LNCaP clone FGC (cell line): ENCODE measurements at regions not wholly inside any gene's neighbourhood (a gene's known extent, or its start where the extent isn't known, plus 50 kb on each side); places are given as distances from the start of the nearest gene placed in this dataset.

Experiments used
- DNase-seq: peaks from one replicate; pipeline ENCODE4 v3.0.0-alpha.2; 2011; ENCODE audit warnings: low read depth
- H3K4me3 ChIP-seq: 2 replicates; pipeline ENCODE4 v1.5.1; 2011; ENCODE audit warnings: mild to moderate bottlenecking, low read depth, low read length, control low read depth
- CTCF ChIP-seq: IDR thresholded peaks from 2 replicates; pipeline ENCODE4 v1.5.1; 2012; ENCODE audit warnings: mild to moderate bottlenecking; ENCODE audit not compliant: control insufficient read depth, insufficient read depth; ENCODE audit errors: extremely low read depth

DNA sequence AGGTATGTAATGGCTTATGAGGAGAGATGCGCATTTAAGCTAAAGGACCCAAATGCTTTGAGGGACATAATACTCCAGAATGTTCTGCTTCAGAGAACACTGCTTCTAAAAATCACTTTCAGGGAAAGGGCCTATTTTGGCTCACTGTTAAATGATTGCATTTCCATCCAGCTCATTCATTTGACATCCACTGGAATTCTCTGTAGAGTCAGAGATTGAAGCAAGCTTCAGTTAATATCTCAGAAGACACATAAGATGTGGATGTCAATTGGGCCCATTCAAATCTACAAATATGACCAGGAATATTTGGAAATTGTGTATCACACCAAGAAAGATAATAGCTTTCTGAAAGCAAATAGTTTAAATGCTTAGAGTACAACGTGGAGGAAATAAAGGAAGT is 209.9 kb upstream of the VSTM2A start:
- no peak overlapping the region for H3K4me3 ChIP-seq
- DNase-seq = no peak
- no peak for TF ChIP-seq CTCF

DNA sequence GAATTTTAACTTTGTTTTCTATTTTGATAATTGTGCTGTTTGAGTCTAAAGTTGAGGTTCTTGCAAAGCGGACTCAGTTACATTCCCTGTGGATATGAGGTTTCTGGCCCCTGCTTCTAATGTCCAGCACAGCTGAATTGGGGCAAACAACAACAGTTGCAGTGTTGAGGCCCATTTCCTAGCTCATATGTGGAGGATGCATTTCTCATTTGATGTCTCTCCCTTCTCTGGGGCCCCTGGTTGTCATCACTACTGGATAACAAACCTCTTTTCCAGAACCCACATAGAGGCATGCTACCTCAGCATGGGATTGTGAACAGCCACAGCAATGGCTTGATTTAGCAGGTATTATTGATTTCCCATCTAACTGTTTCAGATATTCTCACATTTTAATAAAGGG is 208.2 kb upstream of the VSTM2A start:
- no peak for DNase-seq
- no peak for TF ChIP-seq CTCF
- no peak overlapping the region for H3K4me3 ChIP-seq

- H3K4me3 ChIP-seq = no peak overlapping the region
- TF ChIP-seq CTCF = no peak
- DNase-seq = no peak
These were observed 205.4 kb upstream of the VSTM2A start for GRCh38 chr7:54336800-54337199.

DNA sequence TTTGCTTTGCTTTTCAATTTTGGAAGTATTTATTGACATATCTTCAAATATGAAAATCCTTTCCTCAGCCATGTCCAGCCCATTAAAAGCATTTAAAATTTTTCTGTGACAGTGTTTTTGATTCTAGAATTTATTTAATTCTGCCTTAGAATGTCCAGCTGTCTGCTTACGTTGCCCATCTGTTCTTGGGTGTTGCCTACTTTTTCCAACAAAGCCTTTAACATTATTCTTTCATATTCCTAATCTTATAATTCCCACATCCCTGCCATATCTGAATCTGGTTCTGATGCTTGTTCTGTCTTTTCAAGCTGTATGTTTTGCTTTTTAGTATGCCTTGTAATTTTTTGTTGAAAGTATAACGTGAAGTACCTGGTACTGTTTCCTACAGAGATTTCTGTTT is 204.7 kb upstream of the VSTM2A start:
- no peak overlapping the region for H3K4me3 ChIP-seq
- DNase-seq = no peak
- no peak for TF ChIP-seq CTCF

- no peak for DNase-seq
- no peak for TF ChIP-seq CTCF
- H3K4me3 ChIP-seq = no peak overlapping the region
These were observed 203.9 kb upstream of the VSTM2A start for GRCh38 chr7:54338319-54338718.

- no peak for TF ChIP-seq CTCF
- no peak overlapping the region for H3K4me3 ChIP-seq
- no peak for DNase-seq
These were observed 203.1 kb upstream of the VSTM2A start for GRCh38 chr7:54339073-54339472.

- TF ChIP-seq CTCF = no peak
- no peak overlapping the region for H3K4me3 ChIP-seq
- no peak for DNase-seq
These were observed 199.7 kb upstream of the VSTM2A start for GRCh38 chr7:54342458-54342857.
